K562 (cell line): ENCODE measurements at regions not wholly inside any gene's neighbourhood (a gene's known extent, or its start where the extent isn't known, plus 50 kb on each side); places are given as distances from the start of the nearest gene placed in this dataset.

ENCODE experiments used
- CEBPB ChIP-seq: fragments of 450-650 bp; IDR thresholded peaks from 2 replicates; pipeline ENCODE4 v1.6.1; 2016; ENCODE audit warnings: missing genetic modification characterization, missing compliant biosample characterization
- CEBPG ChIP-seq, 3 experiments: fragments of 200-800 bp in 1 of 3; sonication (Bioruptor generic) in 1 of 3; sonication (generic) in 1 of 3; formaldehyde crosslinking in 1 of 3; IDR thresholded peaks in 2 of 3; conservative IDR thresholded peaks in 1 of 3; 2 replicates each; pipeline versions ENCODE4 v1.6.1 to v1.8.0; 2016 to 2022; ENCODE audit warnings: missing compliant biosample characterization in 2 of 3, missing genetic modification characterization in 2 of 3, mild to moderate bottlenecking in 1 of 3, missing genetic modification reagents in 1 of 3
- CHD1 ChIP-seq: fragments of 200-600 bp; sonication (generic); IDR thresholded peaks from one replicate; pipeline ENCODE4 v1.6.1; 2012; ENCODE audit warnings: mild to moderate bottlenecking, moderate library complexity, low read length, inconsistent platforms
- CREB1 ChIP-seq, 2 experiments: sonication (generic) in 1 of 2; formaldehyde crosslinking in 1 of 2; IDR thresholded peaks; 2 replicates each; pipeline versions ENCODE4 v1.6.1 to v1.8.0; 2012 to 2022; ENCODE audit warnings: inconsistent platforms in 1 of 2, mild to moderate bottlenecking in 1 of 2, missing genetic modification reagents in 1 of 2, moderate library complexity in 1 of 2
- HLTF ChIP-seq: fragments of 450-650 bp; IDR thresholded peaks from 2 replicates; pipeline ENCODE4 v1.6.1; 2016
- KDM4B ChIP-seq, 2 experiments: fragments of 450-650 bp in 1 of 2; sonication (generic) in 1 of 2; IDR thresholded peaks; 2 replicates each; pipeline ENCODE4 v1.6.1; 2016 to 2017; ENCODE audit warnings: borderline replicate concordance in 2 of 2, antibody characterized with exemption in 1 of 2, low read depth in 1 of 2, mild to moderate bottlenecking in 1 of 2
- KLF16 ChIP-seq: IDR thresholded peaks from 2 replicates; pipeline ENCODE4 v1.6.1; 2016; ENCODE audit warnings: antibody characterized with exemption
- MAZ ChIP-seq, 2 experiments: fragments of 450-650 bp in 1 of 2; sonication (generic) in 1 of 2; formaldehyde crosslinking; IDR thresholded peaks in 1 of 2; conservative IDR thresholded peaks in 1 of 2; 2 replicates each; pipeline versions ENCODE4 v1.4.0 to v1.5.0; 2020; ENCODE audit warnings: mild to moderate bottlenecking in 1 of 2, missing genetic modification reagents in 1 of 2
- NR0B1 ChIP-seq: fragments of 450-650 bp; IDR thresholded peaks from one replicate; pipeline ENCODE4 v1.6.1; 2018; ENCODE audit warnings: mild to moderate bottlenecking, moderate library complexity; ENCODE audit not compliant: partially characterized antibody
- SIN3B ChIP-seq: fragments of 450-650 bp; IDR thresholded peaks from 2 replicates; pipeline ENCODE4 v1.6.1; 2017; ENCODE audit warnings: low read depth, mild to moderate bottlenecking, moderate library complexity
- SPI1 ChIP-seq: IDR thresholded peaks from 2 replicates; pipeline ENCODE4 v1.6.1; 2011; ENCODE audit warnings: low read depth, low read length, control low read depth, borderline replicate concordance
- THRB ChIP-seq: fragments of 450-650 bp; formaldehyde crosslinking; conservative IDR thresholded peaks from 2 replicates; pipeline ENCODE4 v1.4.0; 2022; ENCODE audit warnings: mild to moderate bottlenecking, missing genetic modification characterization
- ZBTB33 ChIP-seq: sonication (generic); formaldehyde crosslinking; IDR thresholded peaks from 2 replicates; pipeline ENCODE4 v1.8.1; 2023; ENCODE audit warnings: mild to moderate bottlenecking, missing genetic modification reagents
- ZBTB49 ChIP-seq: sonication (generic); formaldehyde crosslinking; IDR thresholded peaks from 2 replicates; pipeline ENCODE4 v1.8.0; 2022; ENCODE audit warnings: missing genetic modification reagents, mild to moderate bottlenecking, borderline replicate concordance
- ZNF274 ChIP-seq: IDR thresholded peaks from 2 replicates; pipeline ENCODE4 v1.6.1; 2011; ENCODE audit warnings: low read depth, mild to moderate bottlenecking, low read length, moderate library complexity, borderline replicate concordance
- ZNF398 ChIP-seq: fragments of 250-450 bp; sonication (Bioruptor Pico); IDR thresholded peaks from 2 replicates; pipeline ENCODE4 v1.8.0; 2021; ENCODE audit warnings: moderate library complexity, mild to moderate bottlenecking, inconsistent platforms

- TF ChIP-seq ZNF398, result no peak
- TF ChIP-seq KDM4B (IDR thresholded peaks at IDR 0.05; ENCODE audit: borderline replicate concordance in 2 of 2, low read depth in 1 of 2), result no peak
- TF ChIP-seq SIN3B, result no peak
- peak; percentile 32; the same call in 1 of the 2 replicates for TF ChIP-seq CEBPB (tag)
- no peak for TF ChIP-seq CEBPG (CRISPR knock-in tag; IDR thresholded peaks at IDR 0.05)
- peak in 1 of 2 experiments; percentile 63; a peak in 2 of 4 replicates for TF ChIP-seq CEBPG (tag; conservative IDR thresholded peaks at IDR 0.05 in 1 of 2, IDR thresholded peaks at IDR 0.05 in 1 of 2)
- TF ChIP-seq SPI1, result no peak
- 0 out of 2 replicates have a peak, but pooled peaks have one; percentile 17 for TF ChIP-seq ZBTB33 (CRISPR knock-in tag)
- TF ChIP-seq CREB1 (IDR thresholded peaks at IDR 0.05), result no peak
- TF ChIP-seq CREB1 (CRISPR knock-in tag; IDR thresholded peaks at IDR 0.05), result no peak
- no peak for TF ChIP-seq ZNF274
- TF ChIP-seq HLTF, result no peak
- 0 out of 2 replicates have a peak, but pooled peaks have one; percentile 38 for TF ChIP-seq KLF16
- no peak for TF ChIP-seq ZBTB49
- no peak for TF ChIP-seq CHD1
- no peak for TF ChIP-seq MAZ (CRISPR knock-in tag; conservative IDR thresholded peaks at IDR 0.05 in 1 of 2, IDR thresholded peaks at IDR 0.05 in 1 of 2)
- TF ChIP-seq THRB (CRISPR knock-in tag), result no peak
- TF ChIP-seq NR0B1, result no peak
These were observed 547.9 kb upstream of the SLC35B3 start (continued) for GRCh38 chr6:8983202-8983688.
